CD14-positive monocyte (primary cell): ENCODE measurements at regions not wholly inside any gene's neighbourhood (a gene's known extent, or its start where the extent isn't known, plus 50 kb on each side); places are given as distances from the start of the nearest gene placed in this dataset.

Source experiments
- DNase-seq, 3 donors: peaks; one replicate each; pipeline ENCODE4 v3.0.0-alpha.2; 2011 to 2022
- H2AFZ ChIP-seq: 2 replicates; pipeline ENCODE4 v1.6.0; 2012; ENCODE audit warnings: mild to moderate bottlenecking, low read depth, low read length, inconsistent platforms; ENCODE audit not compliant: insufficient read depth, poor library complexity, severe bottlenecking
- H3K27ac ChIP-seq, 2 donors: 1 replicate in 1 of 2; 2 replicates in 1 of 2; pipeline ENCODE4 v1.5.1; 2012 to 2013; ENCODE audit warnings: low read length in 2 of 2, control low read depth in 1 of 2, inconsistent platforms in 1 of 2, low read depth in 1 of 2, mild to moderate bottlenecking in 1 of 2
- H3K27me3 ChIP-seq, 2 donors: one replicate each; pipeline versions ENCODE4 v1.6.0 to v1.6.1; 2011 to 2013; ENCODE audit warnings: low read length in 2 of 2; ENCODE audit not compliant: control insufficient read depth in 2 of 2, insufficient read depth in 2 of 2
- H3K36me3 ChIP-seq, 2 donors: replicated peaks in 1 of 2; 1 replicate in 1 of 2; 2 replicates in 1 of 2; pipeline versions ENCODE4 v1.5.1 to v1.6.1; 2012 to 2013; ENCODE audit warnings: low read length in 2 of 2, control low read depth in 1 of 2, inconsistent platforms in 1 of 2, mild to moderate bottlenecking in 1 of 2; ENCODE audit not compliant: insufficient read depth in 2 of 2, control insufficient read depth in 1 of 2
- H3K4me1 ChIP-seq, 2 donors: 1 replicate in 1 of 2; 2 replicates in 1 of 2; pipeline versions ENCODE4 v1.5.1 to v1.6.1; 2012 to 2013; ENCODE audit warnings: low read length in 2 of 2, control low read depth in 1 of 2, inconsistent platforms in 1 of 2, mild to moderate bottlenecking in 1 of 2, moderate library complexity in 1 of 2; ENCODE audit not compliant: insufficient read depth in 2 of 2, control insufficient read depth in 1 of 2
- H3K4me2 ChIP-seq: replicated peaks from 2 replicates; pipeline ENCODE3; 2012; ENCODE audit warnings: low read length, moderate library complexity, mild to moderate bottlenecking; ENCODE audit not compliant: poor library complexity, severe bottlenecking; ENCODE audit errors: extremely low read depth
- H3K4me3 ChIP-seq, 3 experiments: fragments of 200-600 bp in 1 of 3; sonication (generic) in 1 of 3; replicated peaks in 1 of 3; 1 replicate in 2 of 3; 2 replicates in 1 of 3; pipeline ENCODE4 v1.5.1; 2011 to 2013; ENCODE audit warnings: low read length in 3 of 3, mild to moderate bottlenecking in 3 of 3, control low read depth in 2 of 3, low read depth in 2 of 3, inconsistent platforms in 1 of 3, moderate library complexity in 1 of 3
- H3K79me2 ChIP-seq: 2 replicates; pipeline ENCODE4 v1.6.0; 2012; ENCODE audit warnings: mild to moderate bottlenecking, control low read depth, inconsistent platforms, low read length, moderate library complexity; ENCODE audit not compliant: insufficient read depth
- H3K9ac ChIP-seq: 2 replicates; pipeline ENCODE4 v1.6.0; 2017; ENCODE audit warnings: low read length, mild to moderate bottlenecking; ENCODE audit not compliant: insufficient read depth, poor library complexity, severe bottlenecking
- H3K9me3 ChIP-seq, 2 donors: replicated peaks in 1 of 2; 1 replicate in 1 of 2; 2 replicates in 1 of 2; pipeline versions ENCODE4 v1.5.1 to v1.6.1; 2012 to 2013; ENCODE audit warnings: low read length in 2 of 2, control low read depth in 1 of 2; ENCODE audit not compliant: control insufficient read depth in 1 of 2, insufficient read depth in 1 of 2
- H4K20me1 ChIP-seq: 2 replicates; pipeline ENCODE4 v1.6.0; 2012; ENCODE audit warnings: mild to moderate bottlenecking, low read length, control low read depth, moderate library complexity; ENCODE audit not compliant: insufficient read depth
- H3K27ac Mint-ChIP-seq, 7 donors: one replicate each; pipeline ENCODE4 v1.8.0; 2020; ENCODE audit warnings: mild to moderate bottlenecking in 7 of 7, mixed read lengths in 7 of 7, moderate library complexity in 6 of 7, inconsistent platforms in 2 of 7
- H3K27me3 Mint-ChIP-seq, 3 donors: one replicate each; pipeline ENCODE4 v1.8.0; 2021 to 2022; ENCODE audit warnings: low read depth in 3 of 3, mild to moderate bottlenecking in 3 of 3, mixed read lengths in 3 of 3, moderate library complexity in 3 of 3, inconsistent platforms in 1 of 3
- H3K36me3 Mint-ChIP-seq, 2 donors: one replicate each; pipeline ENCODE4 v1.8.0; 2020; ENCODE audit warnings: mixed read lengths in 2 of 2, inconsistent platforms in 1 of 2, mild to moderate bottlenecking in 1 of 2
- H3K4me1 Mint-ChIP-seq: one replicate; pipeline ENCODE4 v1.8.0; 2020; ENCODE audit warnings: mild to moderate bottlenecking, mixed read lengths
- H3K4me3 Mint-ChIP-seq, 2 donors: one replicate each; pipeline ENCODE4 v1.8.0; 2020; ENCODE audit warnings: mild to moderate bottlenecking in 2 of 2, mixed read lengths in 2 of 2, moderate library complexity in 1 of 2
- H3K9me3 Mint-ChIP-seq, 7 donors: one replicate each; pipeline ENCODE4 v1.8.0; 2020 to 2022; ENCODE audit warnings: mixed read lengths in 7 of 7, mild to moderate bottlenecking in 6 of 7, moderate library complexity in 6 of 7, inconsistent platforms in 2 of 7
- CTCF ChIP-seq: fragments of 200-600 bp; IDR thresholded peaks from one replicate; pipeline ENCODE4 v1.8.0; 2022; ENCODE audit warnings: antibody characterized with exemption, mild to moderate bottlenecking
- WGBS: methylation state at CpG from one replicate; pipeline ENCODE4 v1.1.5; 2013; ENCODE audit warnings: missing lambda C conversion rate; ENCODE audit not compliant: insufficient coverage; 5-methylcytosine and 5-hydroxymethylcytosine counted together
- intact Hi-C, 2 donors: fragments of 100-400 bp; cut with micrococcal nuclease; formaldehyde crosslinking; loops; one replicate each; pipeline versions ENCODE4 v1.15.0 to v1.15.1; 2023

DNA sequence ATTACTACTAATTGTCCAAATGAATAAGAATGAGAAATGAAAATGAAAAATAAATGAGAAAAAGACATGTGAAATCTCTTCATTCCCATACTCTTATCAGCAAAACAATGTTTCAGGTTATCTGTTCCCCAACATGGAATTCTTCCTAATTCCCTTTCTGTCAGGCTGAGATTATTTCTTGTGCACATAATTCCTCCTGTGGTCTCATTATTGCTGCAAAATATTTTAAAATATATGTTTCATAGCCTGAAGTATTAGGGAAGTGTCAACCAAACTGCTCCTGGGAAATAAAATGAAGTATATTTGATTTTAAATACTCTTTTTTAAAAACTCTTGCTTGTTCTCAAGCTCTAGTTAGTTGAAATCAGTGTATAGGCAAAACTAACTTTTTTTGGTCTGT is 314.9 kb downstream of the USP25 start:
- Mint-ChIP-seq H3K27ac (no peak overlapping the region), H3K36me3 (no peaks in the 10 kb centered on the region), H3K27me3 (no peaks in the 10 kb centered on the region), H3K4me1 (no peaks in the 10 kb centered on the region), H3K9me3 (peaks cover 0 to 8% (median 0%) of the 10 kb centered on the region in 7 donors), H3K4me3 (no peak overlapping the region)
- Histone ChIP-seq H3K4me2 (no peak overlapping the region), H3K36me3 (no peaks in the 10 kb centered on the region), H3K79me2 (no peaks in the 10 kb centered on the region), H3K4me1 (no peaks in the 10 kb centered on the region), H3K27ac (no peak overlapping the region), H3K9ac (no peak overlapping the region), H4K20me1 (no peaks in the 10 kb centered on the region), H3K27me3 (no peaks in the 10 kb centered on the region), H3K9me3 (no peaks in the 10 kb centered on the region), H2AFZ (no peak overlapping the region), H3K4me3 (no peak overlapping the region)
- no peak for DNase-seq
- TF ChIP-seq CTCF, result no peak
- intact Hi-C loops, result no loop called here

DNA sequence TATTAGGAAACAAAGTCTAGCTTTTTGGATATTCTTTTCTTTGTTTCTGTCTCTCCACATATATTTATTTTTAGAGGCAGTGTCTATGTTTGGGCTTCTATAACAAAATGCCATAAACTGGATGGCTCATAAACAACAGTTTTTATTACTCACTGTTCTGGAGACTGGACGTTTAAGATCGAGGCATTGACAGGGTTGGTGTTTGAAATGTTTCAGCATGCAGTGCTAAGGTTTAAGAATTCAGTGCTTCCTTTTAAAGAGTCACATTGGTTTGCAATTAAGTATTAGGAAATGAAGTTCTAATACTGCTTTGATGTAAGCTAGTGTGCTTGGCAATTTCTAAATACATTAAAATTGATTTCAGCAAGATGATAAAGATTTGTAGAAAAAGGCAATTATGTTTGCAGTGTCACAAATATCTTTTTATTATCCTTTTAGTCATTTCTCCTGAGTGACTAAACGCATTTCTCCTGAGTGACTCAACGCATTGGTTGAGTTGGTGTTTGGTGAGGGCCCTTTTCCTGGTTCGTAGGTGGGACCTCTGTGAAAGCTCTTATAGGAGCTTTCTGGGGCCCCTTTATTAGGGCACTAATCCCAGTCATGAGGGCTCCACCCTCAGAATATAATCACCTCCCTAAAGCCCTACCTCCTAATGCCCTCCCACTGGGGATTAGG is 317.0 kb downstream of the USP25 start:
- H3K4me3 ChIP-seq, result no peak overlapping the region
- H4K20me1 ChIP-seq, result no peaks in the 10 kb centered on the region
- no peaks in the 10 kb centered on the region for H3K79me2 ChIP-seq
- no peaks in the 10 kb centered on the region for H3K27me3 ChIP-seq
- no peak overlapping the region for H3K9ac ChIP-seq
- H3K4me1 ChIP-seq, result no peaks in the 10 kb centered on the region
- Mint-ChIP-seq H3K4me1 (no peaks in the 10 kb centered on the region), H3K27ac (no peak overlapping the region), H3K9me3 (peaks cover 0 to 8% (median 0%) of the 10 kb centered on the region in 7 donors), H3K36me3 (no peaks in the 10 kb centered on the region), H3K4me3 (no peak overlapping the region), H3K27me3 (peaks cover 0 to 2% (median 0%) of the 10 kb centered on the region in 3 donors)
- no peak for TF ChIP-seq CTCF
- intact Hi-C loops, result no loop called here
- H3K4me2 ChIP-seq, result no peak overlapping the region
- no peak for DNase-seq
- H3K36me3 ChIP-seq, result no peaks in the 10 kb centered on the region
- 100% methylated on average over 2 of the region's 5 CpGs for WGBS
- H3K27ac ChIP-seq, result no peak overlapping the region
- no peak overlapping the region for H2AFZ ChIP-seq
- no peaks in the 10 kb centered on the region for H3K9me3 ChIP-seq
